H1 (cell line): ENCODE measurements at regions not wholly inside any gene's neighbourhood (a gene's known extent, or its start where the extent isn't known, plus 50 kb on each side); places are given as distances from the start of the nearest gene placed in this dataset.

Experiments
- FOSL1 ChIP-seq: IDR thresholded peaks from 2 replicates; pipeline ENCODE4 v1.6.1; 2011; ENCODE audit warnings: mild to moderate bottlenecking, low read depth, low read length, moderate library complexity; ENCODE audit not compliant: insufficient read depth
- HDAC2 ChIP-seq, 2 experiments: fragments of 300-600 bp in 1 of 2; sonication (generic) in 1 of 2; IDR thresholded peaks; 2 replicates each; pipeline ENCODE4 v1.6.1; 2011 to 2012; ENCODE audit warnings: low read depth in 2 of 2, low read length in 2 of 2, mild to moderate bottlenecking in 2 of 2, moderate library complexity in 2 of 2, borderline replicate concordance in 1 of 2, inconsistent platforms in 1 of 2
- RBBP5 ChIP-seq: IDR thresholded peaks from 2 replicates; pipeline ENCODE4 v1.7.1; 2012; ENCODE audit warnings: low read depth, mild to moderate bottlenecking, inconsistent platforms, low read length, moderate library complexity, borderline replicate concordance
- RNF2 ChIP-seq: fragments of 200-900, 300-1000 bp; sonication (generic); IDR thresholded peaks from 2 replicates; pipeline ENCODE4 v1.7.1; 2016; ENCODE audit warnings: borderline replicate concordance, low read depth, mild to moderate bottlenecking, antibody characterized with exemption, low read length; ENCODE audit not compliant: poor library complexity, severe bottlenecking; ENCODE audit errors: missing control alignments

GRCh38 chr7:21345361-21345760 is 82.5 kb upstream of the SP4 start (continued):
- TF ChIP-seq RBBP5 = no peak
- no peak for TF ChIP-seq RNF2
- no peak for TF ChIP-seq FOSL1
- TF ChIP-seq HDAC2 (IDR thresholded peaks at IDR 0.05; ENCODE audit: borderline replicate concordance in 1 of 2, low read depth in 2 of 2, low read length in 2 of 2) = no peak
- TF ChIP-seq, all 59 proteins: peak for 0
